GM23338 (cell line): ENCODE measurements at regions not wholly inside any gene's neighbourhood (a gene's known extent, or its start where the extent isn't known, plus 50 kb on each side); places are given as distances from the start of the nearest gene placed in this dataset.
A peak's percentile ranks its signal among the peaks of the same experiment; 100 is the strongest.

Source experiments
- ATAC-seq: fragments of 200-7000 bp; cut with Tn5 transposase; 3 replicates; pipeline ENCODE4 v1.9.1; 2020
- DNase-seq: peaks from one replicate; pipeline ENCODE4 v3.0.0-alpha.2; 2015; ENCODE audit warnings: low spot score
- H2AFZ ChIP-seq: fragments of 200-600 bp; sonication (generic); 2 replicates; pipeline ENCODE4 v1.8.0; 2016; ENCODE audit warnings: antibody characterized with exemption, mild to moderate bottlenecking, moderate library complexity
- H3F3A ChIP-seq: fragments of 200-600 bp; sonication (generic); replicated peaks from 2 replicates; pipeline ENCODE4 v1.8.0; 2017; ENCODE audit warnings: antibody characterized with exemption, mixed run types, low read depth
- H3K27ac ChIP-seq: fragments of 200-600 bp; sonication (generic); 2 replicates; pipeline ENCODE4 v1.6.1; 2016; ENCODE audit warnings: low read depth
- H3K27me3 ChIP-seq: fragments of 200-600 bp; sonication (generic); 2 replicates; pipeline ENCODE4 v1.8.0; 2016; ENCODE audit warnings: mild to moderate bottlenecking, mixed run types, moderate library complexity; ENCODE audit not compliant: insufficient read depth
- H3K36me3 ChIP-seq: fragments of 200-600 bp; sonication (generic); 2 replicates; pipeline ENCODE4 v1.8.0; 2016; ENCODE audit warnings: mild to moderate bottlenecking; ENCODE audit not compliant: insufficient read depth
- H3K4me1 ChIP-seq: fragments of 200-600 bp; sonication (generic); 2 replicates; pipeline ENCODE4 v1.8.0; 2016; ENCODE audit warnings: mild to moderate bottlenecking, moderate library complexity; ENCODE audit not compliant: insufficient read depth
- H3K4me2 ChIP-seq: fragments of 200-600 bp; sonication (generic); 2 replicates; pipeline ENCODE4 v1.7.1; 2017; ENCODE audit warnings: mixed run types
- H3K4me3 ChIP-seq: fragments of 200-600 bp; sonication (generic); 2 replicates; pipeline ENCODE4 v1.6.1; 2016; ENCODE audit warnings: mixed run types
- H3K79me2 ChIP-seq: fragments of 200-600 bp; sonication (generic); replicated peaks from 2 replicates; pipeline ENCODE4 v1.8.0; 2017; ENCODE audit warnings: mild to moderate bottlenecking; ENCODE audit not compliant: insufficient read depth
- H3K9me2 ChIP-seq: fragments of 200-600 bp; sonication (generic); 2 replicates; pipeline ENCODE4 v1.8.0; 2017; ENCODE audit not compliant: insufficient read depth
- H4K20me1 ChIP-seq: fragments of 200-600 bp; sonication (generic); replicated peaks from 2 replicates; pipeline ENCODE4 v1.8.0; 2017; ENCODE audit warnings: mild to moderate bottlenecking; ENCODE audit not compliant: insufficient read depth
- H3K27ac Mint-ChIP-seq: 2 replicates; pipeline ENCODE4 v1.8.0; 2020; ENCODE audit warnings: inconsistent platforms, mild to moderate bottlenecking, moderate library complexity, mixed read lengths
- H3K27me3 Mint-ChIP-seq: 3 replicates; pipeline ENCODE4 v1.8.0; 2022; ENCODE audit warnings: low read depth, mild to moderate bottlenecking, moderate library complexity, mixed read lengths, inconsistent platforms; ENCODE audit not compliant: insufficient read depth, poor library complexity
- H3K36me3 Mint-ChIP-seq: 3 replicates; pipeline ENCODE4 v1.8.0; 2021; ENCODE audit warnings: low read depth, mild to moderate bottlenecking, inconsistent platforms, moderate library complexity, mixed read lengths
- H3K4me1 Mint-ChIP-seq: 3 replicates; pipeline ENCODE4 v1.8.0; 2020; ENCODE audit warnings: mild to moderate bottlenecking, inconsistent platforms, mixed read lengths
- H3K4me3 Mint-ChIP-seq: 3 replicates; pipeline ENCODE4 v1.8.0; 2021; ENCODE audit warnings: moderate library complexity, mild to moderate bottlenecking, inconsistent platforms, mixed read lengths
- H3K9me3 Mint-ChIP-seq: 3 replicates; pipeline ENCODE4 v1.8.0; 2020; ENCODE audit warnings: moderate library complexity, mild to moderate bottlenecking, inconsistent platforms, mixed read lengths
- CREB1 ChIP-seq: fragments of 250-450 bp; sonication (Bioruptor Pico); IDR thresholded peaks from 2 replicates; pipeline ENCODE4 v1.5.0; 2020; ENCODE audit warnings: low read depth, mild to moderate bottlenecking, moderate library complexity
- CTCF ChIP-seq, 2 experiments: fragments of 200-600 bp in 1 of 2; sonication (generic) in 1 of 2; conservative IDR thresholded peaks; 2 replicates each; pipeline versions ENCODE4 v1.5.1 to v1.6.1; 2016 to 2017; ENCODE audit warnings: antibody characterized with exemption in 2 of 2, low read depth in 2 of 2, mild to moderate bottlenecking in 2 of 2, moderate library complexity in 1 of 2
- EZH2phosphoT487 ChIP-seq: fragments of 200-600 bp; sonication (generic); IDR thresholded peaks from one replicate; pipeline ENCODE4 v1.8.1; 2018; ENCODE audit warnings: antibody characterized with exemption; ENCODE audit not compliant: unreplicated experiment
- JUNB ChIP-seq: IDR thresholded peaks from one replicate; pipeline ENCODE4 v1.6.1; 2016; ENCODE audit warnings: antibody characterized with exemption; ENCODE audit not compliant: unreplicated experiment
- NANOG ChIP-seq: IDR thresholded peaks from 2 replicates; pipeline ENCODE4 v1.6.1; 2016; ENCODE audit warnings: antibody characterized with exemption, borderline replicate concordance
- POLR2AphosphoS5 ChIP-seq: IDR thresholded peaks from 2 replicates; pipeline ENCODE4 v1.6.1; 2016; ENCODE audit warnings: antibody characterized with exemption, low read depth
- STAT1 ChIP-seq: IDR thresholded peaks from one replicate; pipeline ENCODE4 v1.6.1; 2016; ENCODE audit warnings: antibody characterized with exemption; ENCODE audit not compliant: unreplicated experiment
- ZNF114 ChIP-seq: fragments of 250-450 bp; sonication (Bioruptor Pico); IDR thresholded peaks from 2 replicates; pipeline ENCODE4 v1.5.0; 2020; ENCODE audit warnings: mild to moderate bottlenecking, moderate library complexity
- TF ChIP-seq, protein P1 (sequence below): IDR thresholded peaks from one replicate; pipeline ENCODE4 v1.6.1; 2018; ENCODE audit warnings: antibody characterized with exemption; ENCODE audit not compliant: unreplicated experiment
- TF ChIP-seq, protein P2 (sequence below): fragments of 250-450 bp; sonication (Bioruptor Pico); IDR thresholded peaks from 2 replicates; pipeline ENCODE4 v1.5.0; 2020; ENCODE audit warnings: mild to moderate bottlenecking, moderate library complexity

DNA sequence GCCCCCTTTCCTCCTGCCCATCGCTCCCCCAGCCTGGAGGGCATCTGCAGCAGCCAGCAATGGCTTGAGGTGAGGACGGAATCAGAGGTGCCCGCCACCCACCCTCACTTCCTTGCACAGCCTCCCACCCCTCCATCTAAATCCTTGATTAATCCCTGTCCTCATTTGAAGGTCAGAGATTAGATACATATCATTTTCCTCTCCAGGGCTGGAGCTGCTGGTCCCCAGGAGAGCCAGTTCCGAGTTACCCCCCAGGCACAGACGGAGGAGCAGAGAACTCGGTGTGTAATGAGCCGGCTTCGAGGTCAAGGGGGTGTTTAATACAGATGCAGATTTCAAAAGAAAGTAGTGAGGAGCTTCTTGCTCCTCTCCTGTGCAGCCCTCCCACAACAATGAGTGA lies 542.1 kb downstream of the MN1 start (continued):
- TF ChIP-seq STAT1 = no peak
- no peak for TF ChIP-seq CTCF (conservative IDR thresholded peaks at IDR 0.05; ENCODE audit: low read depth in 2 of 2)

- peak; percentile 26 for DNase-seq
- Mint-ChIP-seq H3K4me3 (no peak overlapping the region), H3K4me1 (peaks cover 21% of the 10 kb centered on the region), H3K27ac (no peak overlapping the region), H3K36me3 (peaks cover 12% of the 10 kb centered on the region), H3K27me3 (peaks cover 8% of the 10 kb centered on the region), H3K9me3 (peaks cover 21% of the 10 kb centered on the region)
- H3K27ac ChIP-seq = no peak overlapping the region
- TF ChIP-seq STAT1 (no peak), EZH2phosphoT487 (no peak), ZNF114 (no peak), NANOG (no peak), CREB1 (CRISPR knock-in tag) (no peak), JUNB (no peak), CTCF (conservative IDR thresholded peaks at IDR 0.05; ENCODE audit: low read depth in 2 of 2) (no peak), POLR2AphosphoS5 (no peak)
- TF ChIP-seq, protein P1, sequence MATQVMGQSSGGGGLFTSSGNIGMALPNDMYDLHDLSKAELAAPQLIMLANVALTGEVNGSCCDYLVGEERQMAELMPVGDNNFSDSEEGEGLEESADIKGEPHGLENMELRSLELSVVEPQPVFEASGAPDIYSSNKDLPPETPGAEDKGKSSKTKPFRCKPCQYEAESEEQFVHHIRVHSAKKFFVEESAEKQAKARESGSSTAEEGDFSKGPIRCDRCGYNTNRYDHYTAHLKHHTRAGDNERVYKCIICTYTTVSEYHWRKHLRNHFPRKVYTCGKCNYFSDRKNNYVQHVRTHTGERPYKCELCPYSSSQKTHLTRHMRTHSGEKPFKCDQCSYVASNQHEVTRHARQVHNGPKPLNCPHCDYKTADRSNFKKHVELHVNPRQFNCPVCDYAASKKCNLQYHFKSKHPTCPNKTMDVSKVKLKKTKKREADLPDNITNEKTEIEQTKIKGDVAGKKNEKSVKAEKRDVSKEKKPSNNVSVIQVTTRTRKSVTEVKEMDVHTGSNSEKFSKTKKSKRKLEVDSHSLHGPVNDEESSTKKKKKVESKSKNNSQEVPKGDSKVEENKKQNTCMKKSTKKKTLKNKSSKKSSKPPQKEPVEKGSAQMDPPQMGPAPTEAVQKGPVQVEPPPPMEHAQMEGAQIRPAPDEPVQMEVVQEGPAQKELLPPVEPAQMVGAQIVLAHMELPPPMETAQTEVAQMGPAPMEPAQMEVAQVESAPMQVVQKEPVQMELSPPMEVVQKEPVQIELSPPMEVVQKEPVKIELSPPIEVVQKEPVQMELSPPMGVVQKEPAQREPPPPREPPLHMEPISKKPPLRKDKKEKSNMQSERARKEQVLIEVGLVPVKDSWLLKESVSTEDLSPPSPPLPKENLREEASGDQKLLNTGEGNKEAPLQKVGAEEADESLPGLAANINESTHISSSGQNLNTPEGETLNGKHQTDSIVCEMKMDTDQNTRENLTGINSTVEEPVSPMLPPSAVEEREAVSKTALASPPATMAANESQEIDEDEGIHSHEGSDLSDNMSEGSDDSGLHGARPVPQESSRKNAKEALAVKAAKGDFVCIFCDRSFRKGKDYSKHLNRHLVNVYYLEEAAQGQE = no peak
- TF ChIP-seq, protein P2, sequence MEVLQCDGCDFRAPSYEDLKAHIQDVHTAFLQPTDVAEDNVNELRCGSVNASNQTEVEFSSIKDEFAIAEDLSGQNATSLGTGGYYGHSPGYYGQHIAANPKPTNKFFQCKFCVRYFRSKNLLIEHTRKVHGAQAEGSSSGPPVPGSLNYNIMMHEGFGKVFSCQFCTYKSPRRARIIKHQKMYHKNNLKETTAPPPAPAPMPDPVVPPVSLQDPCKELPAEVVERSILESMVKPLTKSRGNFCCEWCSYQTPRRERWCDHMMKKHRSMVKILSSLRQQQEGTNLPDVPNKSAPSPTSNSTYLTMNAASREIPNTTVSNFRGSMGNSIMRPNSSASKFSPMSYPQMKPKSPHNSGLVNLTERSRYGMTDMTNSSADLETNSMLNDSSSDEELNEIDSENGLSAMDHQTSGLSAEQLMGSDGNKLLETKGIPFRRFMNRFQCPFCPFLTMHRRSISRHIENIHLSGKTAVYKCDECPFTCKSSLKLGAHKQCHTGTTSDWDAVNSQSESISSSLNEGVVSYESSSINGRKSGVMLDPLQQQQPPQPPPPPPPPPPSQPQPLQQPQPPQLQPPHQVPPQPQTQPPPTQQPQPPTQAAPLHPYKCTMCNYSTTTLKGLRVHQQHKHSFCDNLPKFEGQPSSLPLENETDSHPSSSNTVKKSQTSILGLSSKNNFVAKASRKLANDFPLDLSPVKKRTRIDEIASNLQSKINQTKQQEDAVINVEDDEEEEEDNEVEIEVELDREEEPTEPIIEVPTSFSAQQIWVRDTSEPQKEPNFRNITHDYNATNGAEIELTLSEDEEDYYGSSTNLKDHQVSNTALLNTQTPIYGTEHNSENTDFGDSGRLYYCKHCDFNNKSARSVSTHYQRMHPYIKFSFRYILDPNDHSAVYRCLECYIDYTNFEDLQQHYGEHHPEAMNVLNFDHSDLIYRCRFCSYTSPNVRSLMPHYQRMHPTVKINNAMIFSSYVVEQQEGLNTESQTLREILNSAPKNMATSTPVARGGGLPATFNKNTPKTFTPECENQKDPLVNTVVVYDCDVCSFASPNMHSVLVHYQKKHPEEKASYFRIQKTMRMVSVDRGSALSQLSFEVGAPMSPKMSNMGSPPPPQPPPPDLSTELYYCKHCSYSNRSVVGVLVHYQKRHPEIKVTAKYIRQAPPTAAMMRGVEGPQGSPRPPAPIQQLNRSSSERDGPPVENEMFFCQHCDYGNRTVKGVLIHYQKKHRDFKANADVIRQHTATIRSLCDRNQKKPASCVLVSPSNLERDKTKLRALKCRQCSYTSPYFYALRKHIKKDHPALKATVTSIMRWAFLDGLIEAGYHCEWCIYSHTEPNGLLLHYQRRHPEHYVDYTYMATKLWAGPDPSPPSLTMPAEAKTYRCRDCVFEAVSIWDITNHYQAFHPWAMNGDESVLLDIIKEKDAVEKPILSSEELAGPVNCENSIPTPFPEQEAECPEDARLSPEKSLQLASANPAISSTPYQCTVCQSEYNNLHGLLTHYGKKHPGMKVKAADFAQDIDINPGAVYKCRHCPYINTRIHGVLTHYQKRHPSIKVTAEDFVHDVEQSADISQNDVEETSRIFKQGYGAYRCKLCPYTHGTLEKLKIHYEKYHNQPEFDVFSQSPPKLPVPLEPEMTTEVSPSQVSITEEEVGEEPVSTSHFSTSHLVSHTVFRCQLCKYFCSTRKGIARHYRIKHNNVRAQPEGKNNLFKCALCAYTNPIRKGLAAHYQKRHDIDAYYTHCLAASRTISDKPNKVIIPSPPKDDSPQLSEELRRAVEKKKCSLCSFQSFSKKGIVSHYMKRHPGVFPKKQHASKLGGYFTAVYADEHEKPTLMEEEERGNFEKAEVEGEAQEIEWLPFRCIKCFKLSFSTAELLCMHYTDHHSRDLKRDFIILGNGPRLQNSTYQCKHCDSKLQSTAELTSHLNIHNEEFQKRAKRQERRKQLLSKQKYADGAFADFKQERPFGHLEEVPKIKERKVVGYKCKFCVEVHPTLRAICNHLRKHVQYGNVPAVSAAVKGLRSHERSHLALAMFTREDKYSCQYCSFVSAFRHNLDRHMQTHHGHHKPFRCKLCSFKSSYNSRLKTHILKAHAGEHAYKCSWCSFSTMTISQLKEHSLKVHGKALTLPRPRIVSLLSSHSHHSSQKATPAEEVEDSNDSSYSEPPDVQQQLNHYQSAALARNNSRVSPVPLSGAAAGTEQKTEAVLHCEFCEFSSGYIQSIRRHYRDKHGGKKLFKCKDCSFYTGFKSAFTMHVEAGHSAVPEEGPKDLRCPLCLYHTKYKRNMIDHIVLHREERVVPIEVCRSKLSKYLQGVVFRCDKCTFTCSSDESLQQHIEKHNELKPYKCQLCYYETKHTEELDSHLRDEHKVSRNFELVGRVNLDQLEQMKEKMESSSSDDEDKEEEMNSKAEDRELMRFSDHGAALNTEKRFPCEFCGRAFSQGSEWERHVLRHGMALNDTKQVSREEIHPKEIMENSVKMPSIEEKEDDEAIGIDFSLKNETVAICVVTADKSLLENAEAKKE (CRISPR knock-in tag) = no peak
- no peaks in the 10 kb centered on the region for H3F3A ChIP-seq
- H3K4me3 ChIP-seq = no peak overlapping the region
- H3K79me2 ChIP-seq = no peaks in the 10 kb centered on the region
- no peak overlapping the region; the same call in 1 of the 2 replicates for H3K4me2 ChIP-seq
- H3K4me1 ChIP-seq = peaks cover 11% of the 10 kb centered on the region
- H3K27me3 ChIP-seq = no peaks in the 10 kb centered on the region
- H3K9me2 ChIP-seq = 0 out of 2 replicates have a peak, but pooled peaks cover 3% of the 10 kb centered on the region
- H3K36me3 ChIP-seq = no peaks in the 10 kb centered on the region; the same call in 1 of the 2 replicates
- ATAC-seq = peak; percentile 78
- H4K20me1 ChIP-seq = no peaks in the 10 kb centered on the region
- no peak overlapping the region for H2AFZ ChIP-seq
Measured at GRCh38 chr22:27260087-27260698, 541.4 kb downstream of the MN1 start.
